ENCODE measurements at regions not wholly inside any gene's neighbourhood (a gene's known extent, or its start where the extent isn't known, plus 50 kb on each side); places are given as distances from the start of the nearest gene placed in this dataset.

- H3K27me3 Mint-ChIP-seq (ENCODE audit: low read depth), result peaks cover 60% of the 10 kb centered on the region
- Histone ChIP-seq H3K14ac (ENCODE audit: insufficient read depth, low read length) (no peak overlapping the region), H3K27me3 (ENCODE audit: insufficient read depth, low read length) (no peaks in the 10 kb centered on the region; the same call in 1 of the 2 replicates)
Observed at GRCh38 chr11:69894648-69895047, 75.4 kb upstream of the FGF3 start.

More at GRCh38 chr11:69894648-69895047, 75.4 kb upstream of the FGF3 start:
- Histone ChIP-seq H3K9me3 (ENCODE audit: control insufficient read depth, low read depth, low read length) (no peaks in the 10 kb centered on the region), H3K4me2 (ENCODE audit: insufficient read depth, insufficient read length, low read length) (no peak overlapping the region), H3K23ac (ENCODE audit: insufficient read length, low read depth, low read length) (no peak overlapping the region), H4K20me1 (ENCODE audit: control insufficient read depth, insufficient read depth, insufficient read length) (no peaks in the 10 kb centered on the region), H3K56ac (ENCODE audit: insufficient read length, low read depth, low read length) (no peak overlapping the region), H4K8ac (replicated peaks; ENCODE audit: insufficient read length, low read depth, low read length) (no peak overlapping the region), H4K91ac (ENCODE audit: insufficient read length, low read depth, low read length) (no peak overlapping the region), H3K18ac (ENCODE audit: insufficient read length, low read depth, low read length) (no peak overlapping the region), H3K23me2 (ENCODE audit: insufficient read length, low read depth, low read length, poor library complexity, severe bottlenecking) (no peaks in the 10 kb centered on the region), H2BK5ac (ENCODE audit: insufficient read length, low read length) (no peak overlapping the region), H3K27ac (ENCODE audit: insufficient read length, low read depth, low read length) (no peak overlapping the region), H3K4me1 (ENCODE audit: insufficient read depth, low read length) (no peaks in the 10 kb centered on the region; the same call in 1 of the 2 replicates), H3K79me2 (ENCODE audit: insufficient read depth, low read length) (no peaks in the 10 kb centered on the region), H2AK5ac (ENCODE audit: insufficient read length, low read length) (no peak overlapping the region), H2BK120ac (ENCODE audit: low read depth, low read length, poor library complexity, severe bottlenecking) (no peak overlapping the region), H3K4ac (ENCODE audit: low read depth, low read length) (no peak overlapping the region), H3K79me1 (ENCODE audit: insufficient read depth, low read depth, low read length, poor library complexity, severe bottlenecking) (no peaks in the 10 kb centered on the region), H4K5ac (ENCODE audit: insufficient read length, low read depth, low read length) (no peak overlapping the region), H2BK20ac (ENCODE audit: low read depth, low read length, poor library complexity, severe bottlenecking) (no peak overlapping the region), H2AFZ (ENCODE audit: low read length) (no peak overlapping the region), H3T11ph (ENCODE audit: low read length) (no peak overlapping the region), H2BK12ac (ENCODE audit: insufficient read length, low read depth, low read length) (no peak overlapping the region), H2BK15ac (ENCODE audit: low read depth, low read length) (no peak overlapping the region), H3K9ac (ENCODE audit: extremely low read depth, insufficient read length, low read length) (no peak overlapping the region)
- H3K4me3 Mint-ChIP-seq, result no peak overlapping the region; a peak in 1 of 5 replicates
- WGBS (ENCODE audit: extremely low coverage, insufficient read length, low lambda C conversion rate), result no CpG with 5 or more reads among the region's 8 CpGs
- DNase-seq, result no peak
- no peak overlapping the region for H3K27ac Mint-ChIP-seq
- no peak for TF ChIP-seq CTCF (conservative IDR thresholded peaks at IDR 0.05)
- H3K4me1 Mint-ChIP-seq, result peaks cover 18 to 20% of the 10 kb centered on the region in 2 experiments
- peaks cover 9 to 10% of the 10 kb centered on the region in 2 experiments for H3K9me3 Mint-ChIP-seq
- H3K36me3 Mint-ChIP-seq (ENCODE audit: insufficient read depth in 1 of 3, low read depth in 3 of 3), result peaks cover 0 to 4% (median 0%) of the 10 kb centered on the region in 3 experiments; a peak in 1 of 7 replicates
